Dedifferentiated amniotic fluid mesenchymal stem cell (primary cell): ENCODE measurements at regions not wholly inside any gene's neighbourhood (a gene's known extent, or its start where the extent isn't known, plus 50 kb on each side); places are given as distances from the start of the nearest gene placed in this dataset.

Experiments
- DNase-seq: peaks from one replicate; pipeline ENCODE4 v3.0.0-alpha.2; 2016; ENCODE audit errors: extremely low spot score

GRCh38 chr1:217211486-217211885 is 419.4 kb downstream of the GPATCH2 start:
- DNase-seq, result no peak

DNA sequence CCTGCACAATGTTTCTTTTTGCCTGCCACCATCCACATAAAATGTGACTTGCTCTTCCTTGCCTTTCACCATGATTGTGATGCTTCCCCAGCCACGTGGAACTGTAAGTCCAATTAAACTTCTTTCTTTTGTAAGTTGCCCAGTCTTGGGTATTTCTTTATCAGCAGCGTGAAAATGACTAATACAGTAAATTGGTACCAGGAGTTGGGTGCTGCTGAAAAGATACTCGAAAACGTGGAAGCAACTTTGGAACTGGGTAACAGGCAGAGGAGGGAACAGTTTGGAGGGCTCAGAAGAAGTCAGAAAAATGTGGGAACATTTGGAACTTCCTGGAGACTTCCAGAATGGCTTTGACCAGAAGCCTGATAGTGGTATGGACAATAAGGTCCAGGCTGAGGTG is 425.3 kb downstream of the GPATCH2 start:
- no peak for DNase-seq

DNA sequence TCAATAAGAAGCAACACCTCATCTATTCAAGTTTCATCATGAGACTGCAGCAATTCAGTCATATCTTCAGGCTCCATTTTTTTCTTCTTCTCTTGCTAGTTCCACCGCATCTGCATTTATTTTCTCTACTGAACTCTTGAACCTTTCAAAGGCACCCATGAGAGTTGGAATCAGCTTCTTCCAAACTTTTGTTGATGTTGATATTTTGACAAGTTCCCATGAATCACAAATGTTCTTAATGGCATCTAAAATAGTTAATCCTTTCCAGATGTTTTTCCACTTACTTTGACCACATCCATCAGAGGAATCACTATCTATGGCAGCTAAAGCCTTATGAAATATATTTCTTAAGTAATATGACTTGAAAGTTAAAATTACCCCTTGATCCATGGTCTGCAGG is 434.3 kb downstream of the GPATCH2 start:
- DNase-seq, result no peak

- DNase-seq, result no peak
These were observed 437.7 kb downstream of the GPATCH2 start for GRCh38 chr1:217193151-217193550.

DNA sequence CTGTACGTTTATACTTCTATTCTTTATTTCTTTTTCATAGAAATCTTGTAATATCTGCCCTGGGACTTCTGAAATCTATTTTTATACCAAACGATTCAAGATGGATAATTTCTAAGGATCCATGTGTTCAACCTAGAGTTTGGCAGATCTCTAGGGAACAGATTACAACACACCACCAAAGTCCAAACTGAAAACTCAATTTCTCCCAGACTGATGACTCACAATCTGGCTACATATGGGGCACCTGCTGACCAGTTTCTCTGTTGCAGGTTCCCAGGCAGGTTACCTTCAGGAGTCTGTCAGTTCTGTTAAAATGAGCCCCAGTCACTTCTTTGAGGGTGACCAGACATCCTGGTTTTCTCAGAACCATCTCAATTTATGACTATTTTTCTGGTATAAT is 439.4 kb downstream of the GPATCH2 start:
- no peak for DNase-seq

GRCh38 chr1:217190359-217190758 is 440.5 kb downstream of the GPATCH2 start:
- DNase-seq, result no peak

- DNase-seq, result no peak
These were observed 441.5 kb downstream of the GPATCH2 start for GRCh38 chr1:217189362-217189761.

GRCh38 chr1:217188280-217189237 is 442.3 kb downstream of the GPATCH2 start:
- no peak for DNase-seq

GRCh38 chr1:217186664-217187063 is 444.2 kb downstream of the GPATCH2 start:
- no peak for DNase-seq

GRCh38 chr1:217184854-217185253 is 446.0 kb downstream of the GPATCH2 start:
- DNase-seq, result no peak

DNA sequence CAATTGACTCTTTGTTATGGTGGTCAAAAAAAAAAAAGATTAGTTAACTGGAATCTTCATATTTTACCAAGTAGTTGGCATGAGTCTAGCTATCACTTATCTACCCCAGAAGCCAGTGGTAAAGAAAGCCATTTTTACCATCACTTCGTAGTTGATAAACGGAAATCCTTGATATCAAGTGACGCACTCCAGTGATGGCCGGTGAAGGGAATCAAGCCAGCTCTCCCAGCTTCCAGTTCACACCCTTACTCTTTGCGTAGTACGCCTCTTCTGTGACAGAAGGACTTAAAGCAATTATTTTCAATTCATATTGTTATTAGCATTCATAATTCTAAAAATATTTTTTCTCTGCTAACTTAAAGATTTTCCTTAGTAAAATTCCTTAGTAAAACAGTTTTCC is 447.9 kb downstream of the GPATCH2 start:
- no peak for DNase-seq

DNA sequence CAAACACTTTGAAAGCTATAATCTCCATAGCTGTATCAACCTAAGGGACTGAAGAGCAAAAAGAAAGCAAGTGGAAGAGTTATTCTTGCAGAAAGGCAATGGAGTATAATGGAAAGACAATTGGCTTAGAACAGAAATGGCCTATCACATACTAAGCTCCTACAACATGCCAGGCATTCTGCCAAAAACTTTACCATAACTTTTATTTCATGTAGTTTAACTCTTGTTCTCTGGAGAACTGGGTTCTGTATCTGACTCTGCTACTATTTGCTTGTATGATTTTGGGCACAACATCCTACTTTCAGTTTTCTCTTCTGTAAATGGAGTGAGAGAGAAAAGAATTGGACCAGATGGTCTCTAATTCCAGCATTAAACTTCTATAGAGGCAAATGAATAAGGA is 449.1 kb downstream of the GPATCH2 start:
- no peak for DNase-seq

DNA sequence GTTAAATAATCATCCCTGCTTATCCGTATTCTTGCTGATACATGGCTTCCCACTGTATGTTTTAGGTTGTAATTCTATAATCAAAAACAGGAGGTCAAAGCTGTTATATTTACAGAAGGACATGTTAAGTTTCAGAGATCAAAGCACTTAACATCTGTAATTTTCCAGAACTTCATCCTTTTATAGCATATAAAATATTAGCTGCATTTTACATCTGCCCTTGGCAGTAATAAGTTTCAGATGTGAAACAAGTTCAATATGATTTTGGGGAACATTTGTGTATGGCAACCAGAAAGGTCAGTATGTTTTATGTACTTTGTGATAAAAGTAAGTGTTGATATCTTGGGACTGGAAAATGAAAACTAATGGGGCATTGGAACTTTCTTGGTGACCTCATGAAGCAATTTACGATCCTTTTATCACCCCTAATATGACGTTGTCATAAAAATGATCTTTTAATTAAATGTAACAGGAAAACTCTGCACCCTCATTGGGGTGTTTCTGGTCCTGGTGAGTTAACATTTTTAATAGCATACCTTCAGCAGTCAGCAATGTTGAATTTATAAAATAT is 449.6 kb downstream of the GPATCH2 start:
- no peak for DNase-seq

DNA sequence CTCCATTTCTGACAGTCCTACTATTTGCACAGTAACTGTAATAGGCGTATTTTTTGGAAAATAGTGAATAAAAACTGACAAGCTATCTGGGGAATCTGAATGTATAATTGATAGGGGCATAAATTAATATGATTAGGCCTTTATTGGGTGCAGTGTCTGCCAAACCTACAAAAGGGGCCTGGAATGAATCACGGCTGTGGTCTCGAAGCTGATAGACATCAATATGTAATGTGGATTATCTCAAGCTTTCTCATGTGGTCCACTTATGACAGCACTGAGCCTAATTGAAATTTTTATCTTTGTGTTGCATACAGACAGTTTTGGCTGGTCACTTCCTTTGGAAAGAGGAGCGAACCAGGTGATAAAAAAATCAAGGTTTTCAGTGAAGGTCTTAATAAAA is 450.4 kb downstream of the GPATCH2 start:
- DNase-seq, result no peak

GRCh38 chr1:217164403-217164802 is 441.2 kb upstream of the ESRRG start:
- no peak for DNase-seq

- DNase-seq, result no peak
These were observed 430.1 kb upstream of the ESRRG start for GRCh38 chr1:217153361-217153760.

DNA sequence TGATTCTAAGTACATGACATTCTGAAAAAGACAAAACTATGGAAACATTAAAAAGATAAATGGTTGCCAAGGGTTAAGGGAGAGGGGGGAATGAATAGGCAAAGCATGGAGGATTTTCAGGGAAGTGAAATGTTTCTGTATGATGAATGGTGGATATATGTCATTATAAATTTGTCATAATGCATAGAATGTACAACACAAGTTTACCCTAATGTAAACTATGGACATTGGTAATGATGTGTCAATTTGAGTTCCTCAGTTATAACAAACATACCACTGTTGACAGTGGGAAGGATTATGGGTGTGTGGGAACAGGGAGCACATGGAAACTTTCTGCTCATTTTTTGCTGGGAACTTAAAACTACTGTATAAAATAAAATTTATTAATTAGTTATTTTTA is 427.1 kb upstream of the ESRRG start:
- DNase-seq, result no peak

GRCh38 chr1:217149791-217150190 is 426.6 kb upstream of the ESRRG start:
- no peak for DNase-seq

GRCh38 chr1:217141711-217142110 is 418.5 kb upstream of the ESRRG start:
- DNase-seq, result no peak

DNA sequence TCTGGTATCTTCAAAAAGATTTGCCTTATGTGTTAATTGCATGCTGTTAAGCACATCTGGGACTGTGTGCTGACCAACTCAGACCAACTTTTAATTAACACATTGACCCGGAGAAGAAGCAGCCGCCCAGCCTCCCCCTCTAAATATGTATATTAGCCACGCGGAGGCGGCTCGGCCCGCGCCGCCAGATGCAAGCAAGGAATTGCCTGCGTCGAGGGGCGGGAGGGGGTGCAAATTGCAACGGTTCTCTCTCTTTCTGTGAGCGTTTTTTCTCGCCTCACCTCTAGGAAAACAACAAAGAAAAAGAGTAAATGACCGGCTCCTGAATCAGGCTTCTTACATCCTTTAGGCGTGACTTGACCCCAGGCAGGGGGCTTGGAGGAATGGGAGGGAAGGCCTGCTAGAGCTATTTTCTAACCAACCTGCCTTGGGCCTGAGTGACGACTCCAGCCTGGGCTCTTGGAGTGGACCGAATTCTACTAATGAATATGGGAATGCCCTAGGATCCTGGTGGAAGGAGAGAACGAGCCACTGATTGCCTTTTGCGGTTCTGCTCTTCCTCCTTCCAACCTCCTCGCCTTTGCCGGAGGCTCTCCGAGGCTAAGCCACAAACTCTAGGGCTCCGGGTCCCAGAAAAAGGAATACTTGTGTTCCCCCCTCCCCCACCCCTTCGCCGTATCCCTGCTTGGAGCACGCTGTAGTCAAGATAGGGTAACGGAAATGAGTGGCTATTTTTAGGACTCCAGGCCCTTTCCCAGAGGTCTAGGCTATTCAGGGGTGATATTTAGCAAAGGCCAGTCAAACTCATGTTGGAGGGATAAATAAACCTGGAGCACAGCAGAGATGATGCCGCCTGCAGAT is 417.0 kb upstream of the ESRRG start:
- DNase-seq, result no peak

GRCh38 chr1:217139513-217139912 is 416.3 kb upstream of the ESRRG start:
- no peak for DNase-seq

- DNase-seq, result no peak
These were observed 415.7 kb upstream of the ESRRG start for GRCh38 chr1:217138799-217139466.
